Ishikawa (cell line): ENCODE measurements at regions not wholly inside any gene's neighbourhood (a gene's known extent, or its start where the extent isn't known, plus 50 kb on each side); places are given as distances from the start of the nearest gene placed in this dataset.

Experiments used
- CREB1 ChIP-seq: IDR thresholded peaks from 2 replicates; pipeline ENCODE4 v1.6.1; 2012; ENCODE audit warnings: low read depth
- EP300 ChIP-seq: IDR thresholded peaks from 2 replicates; pipeline ENCODE4 v1.6.1; 2012; ENCODE audit warnings: borderline replicate concordance
- FOXM1 ChIP-seq: IDR thresholded peaks from 2 replicates; pipeline ENCODE4 v1.6.1; 2012; ENCODE audit warnings: low read depth, borderline replicate concordance
- NFIC ChIP-seq: IDR thresholded peaks from 2 replicates; pipeline ENCODE4 v1.6.1; 2012
- REST ChIP-seq: IDR thresholded peaks from 2 replicates; pipeline ENCODE4 v1.6.1; 2012; ENCODE audit warnings: low read depth, mild to moderate bottlenecking
- TAF1 ChIP-seq: IDR thresholded peaks from 2 replicates; pipeline ENCODE4 v1.6.1; 2012; ENCODE audit warnings: low read depth, mild to moderate bottlenecking
- TEAD4 ChIP-seq: IDR thresholded peaks from 2 replicates; pipeline ENCODE4 v1.6.1; 2012
- YY1 ChIP-seq: IDR thresholded peaks from 2 replicates; pipeline ENCODE4 v1.6.1; 2012; ENCODE audit warnings: low read depth

- TF ChIP-seq TAF1 (no peak), FOXM1 (no peak), YY1 (no peak), NFIC (no peak), EP300 (no peak), TEAD4 (no peak), REST (no peak), CREB1 (no peak)
Observed at GRCh38 chr20:39717936-39718335, 755.8 kb downstream of the DHX35 start.
